ENCODE measurements at regions not wholly inside any gene's neighbourhood (a gene's known extent, or its start where the extent isn't known, plus 50 kb on each side); places are given as distances from the start of the nearest gene placed in this dataset.

- DNase-seq, result no peak
- Histone ChIP-seq H3K27me3 (ENCODE audit: control insufficient read depth in 1 of 2, insufficient read depth in 2 of 2, low read length in 2 of 2) (no peaks in the 10 kb centered on the region), H3K9me3 (ENCODE audit: control insufficient read depth in 1 of 2, insufficient read depth in 1 of 2, low read length in 2 of 2) (peaks cover 4% of the 10 kb centered on the region in 2 experiments), H3K27ac (ENCODE audit: low read depth in 1 of 2, low read length in 2 of 2) (no peak overlapping the region), H3K4me1 (ENCODE audit: insufficient read depth, low read length) (no peaks in the 10 kb centered on the region), H3K36me3 (ENCODE audit: insufficient read depth, low read length) (no peaks in the 10 kb centered on the region), H3K4me3 (ENCODE audit: low read length) (no peak overlapping the region)
- intact Hi-C loops (cut with DNase I, micrococcal nuclease), result no loop called here
- TF ChIP-seq CTCF (IDR thresholded peaks at IDR 0.05), result no peak
- Mint-ChIP-seq H3K27me3 (no peaks in the 10 kb centered on the region), H3K4me3 (no peak overlapping the region), H3K36me3 (ENCODE audit: low read depth) (no peaks in the 10 kb centered on the region), H3K4me1 (ENCODE audit: low read depth) (no peaks in the 10 kb centered on the region), H3K9me3 (peaks cover 16% of the 10 kb centered on the region), H3K27ac (no peak overlapping the region)
- ChIA-PET CTCF (no interaction called here), POLR2A (no interaction called here)
- no peak for ATAC-seq (ENCODE audit: poor library complexity)
Measured at GRCh38 chr6:67252663-67253062, 1382.4 kb upstream of the ADGRB3 start.

- Mint-ChIP-seq H3K27ac (no peak overlapping the region), H3K27me3 (no peaks in the 10 kb centered on the region), H3K4me3 (no peak overlapping the region), H3K9me3 (peaks cover 10% of the 10 kb centered on the region), H3K36me3 (ENCODE audit: low read depth) (no peaks in the 10 kb centered on the region), H3K4me1 (ENCODE audit: low read depth) (no peaks in the 10 kb centered on the region)
- CTCF ChIA-PET, result no interaction called here
- POLR2A ChIA-PET, result no interaction called here
- DNase-seq, result no peak
- H3K9me3 ChIP-seq (ENCODE audit: control insufficient read depth in 1 of 2, insufficient read depth in 1 of 2, low read length in 2 of 2), result peaks cover 0 to 9% of the 10 kb centered on the region in 2 experiments
- intact Hi-C loops (cut with DNase I, micrococcal nuclease), result no loop called here
- no peak overlapping the region for H3K27ac ChIP-seq (ENCODE audit: low read depth in 1 of 2, low read length in 2 of 2)
- ATAC-seq (ENCODE audit: poor library complexity), result no peak
- no peaks in the 10 kb centered on the region for H3K4me1 ChIP-seq (ENCODE audit: insufficient read depth, low read length)
- no peak for TF ChIP-seq CTCF (IDR thresholded peaks at IDR 0.05)
- no peaks in the 10 kb centered on the region for H3K27me3 ChIP-seq (ENCODE audit: control insufficient read depth in 1 of 2, insufficient read depth in 2 of 2, low read length in 2 of 2)
- H3K4me3 ChIP-seq (ENCODE audit: low read length), result no peak overlapping the region
- no peaks in the 10 kb centered on the region for H3K36me3 ChIP-seq (ENCODE audit: insufficient read depth, low read length)
Measured at GRCh38 chr6:67248077-67248476, 1387.0 kb upstream of the ADGRB3 start.

- Mint-ChIP-seq H3K27me3 (no peaks in the 10 kb centered on the region), H3K27ac (no peak overlapping the region), H3K9me3 (peaks cover 2% of the 10 kb centered on the region), H3K4me1 (ENCODE audit: low read depth) (no peaks in the 10 kb centered on the region), H3K4me3 (no peak overlapping the region), H3K36me3 (ENCODE audit: low read depth) (no peaks in the 10 kb centered on the region)
- Histone ChIP-seq H3K27me3 (ENCODE audit: control insufficient read depth in 1 of 2, insufficient read depth in 2 of 2, low read length in 2 of 2) (no peaks in the 10 kb centered on the region), H3K4me1 (ENCODE audit: insufficient read depth, low read length) (no peaks in the 10 kb centered on the region), H3K27ac (ENCODE audit: low read depth in 1 of 2, low read length in 2 of 2) (no peak overlapping the region), H3K4me3 (ENCODE audit: low read length) (no peak overlapping the region), H3K36me3 (ENCODE audit: insufficient read depth, low read length) (no peaks in the 10 kb centered on the region), H3K9me3 (ENCODE audit: control insufficient read depth in 1 of 2, insufficient read depth in 1 of 2, low read length in 2 of 2) (peaks cover 0 to 10% of the 10 kb centered on the region in 2 experiments)
- ChIA-PET POLR2A (no interaction called here), CTCF (no interaction called here)
- TF ChIP-seq CTCF (IDR thresholded peaks at IDR 0.05), result no peak
- intact Hi-C loops (cut with DNase I, micrococcal nuclease), result no loop called here
- DNase-seq (no peak), ATAC-seq (ENCODE audit: poor library complexity) (no peak)
Measured at GRCh38 chr6:67244037-67244436, 1391.0 kb upstream of the ADGRB3 start.
